ENCODE measurements at regions not wholly inside any gene's neighbourhood (a gene's known extent, or its start where the extent isn't known, plus 50 kb on each side); places are given as distances from the start of the nearest gene placed in this dataset.

DNA sequence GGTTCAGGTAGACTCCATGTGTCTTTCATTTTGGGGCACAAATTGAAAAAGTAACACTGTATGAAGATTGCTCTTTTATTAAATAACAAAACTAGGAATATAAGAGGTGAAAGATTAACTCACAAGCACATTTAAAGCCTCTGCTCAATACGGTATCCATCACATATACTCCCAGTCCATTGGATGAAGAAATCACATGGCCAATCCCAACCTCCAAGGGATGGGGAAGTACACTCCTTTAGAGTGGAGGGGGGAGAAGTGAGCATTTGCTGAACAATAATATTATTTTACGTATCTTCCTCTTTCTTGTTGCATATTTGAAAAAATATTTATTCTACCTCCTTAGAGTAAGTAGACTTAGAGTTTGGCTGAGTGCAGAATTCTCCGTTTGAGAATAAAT is 316.5 kb downstream of the LMX1A start:
- no peak for DNase-seq (ENCODE audit: low spot score in 2 of 2, unreplicated experiment in 2 of 2)
- H3K27me3 Mint-ChIP-seq (ENCODE audit: low read depth): no peaks in the 10 kb centered on the region
- H3K4me3 Mint-ChIP-seq: no peak overlapping the region
- H3K4me1 Mint-ChIP-seq: no peaks in the 10 kb centered on the region
- H3K36me3 Mint-ChIP-seq: no peaks in the 10 kb centered on the region
- TF ChIP-seq, protein P1, sequence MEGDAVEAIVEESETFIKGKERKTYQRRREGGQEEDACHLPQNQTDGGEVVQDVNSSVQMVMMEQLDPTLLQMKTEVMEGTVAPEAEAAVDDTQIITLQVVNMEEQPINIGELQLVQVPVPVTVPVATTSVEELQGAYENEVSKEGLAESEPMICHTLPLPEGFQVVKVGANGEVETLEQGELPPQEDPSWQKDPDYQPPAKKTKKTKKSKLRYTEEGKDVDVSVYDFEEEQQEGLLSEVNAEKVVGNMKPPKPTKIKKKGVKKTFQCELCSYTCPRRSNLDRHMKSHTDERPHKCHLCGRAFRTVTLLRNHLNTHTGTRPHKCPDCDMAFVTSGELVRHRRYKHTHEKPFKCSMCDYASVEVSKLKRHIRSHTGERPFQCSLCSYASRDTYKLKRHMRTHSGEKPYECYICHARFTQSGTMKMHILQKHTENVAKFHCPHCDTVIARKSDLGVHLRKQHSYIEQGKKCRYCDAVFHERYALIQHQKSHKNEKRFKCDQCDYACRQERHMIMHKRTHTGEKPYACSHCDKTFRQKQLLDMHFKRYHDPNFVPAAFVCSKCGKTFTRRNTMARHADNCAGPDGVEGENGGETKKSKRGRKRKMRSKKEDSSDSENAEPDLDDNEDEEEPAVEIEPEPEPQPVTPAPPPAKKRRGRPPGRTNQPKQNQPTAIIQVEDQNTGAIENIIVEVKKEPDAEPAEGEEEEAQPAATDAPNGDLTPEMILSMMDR (IDR thresholded peaks at IDR 0.05; ENCODE audit: unreplicated experiment): no peak
- H3K9me3 Mint-ChIP-seq: no peaks in the 10 kb centered on the region
- no peak overlapping the region for H3K27ac Mint-ChIP-seq

DNA sequence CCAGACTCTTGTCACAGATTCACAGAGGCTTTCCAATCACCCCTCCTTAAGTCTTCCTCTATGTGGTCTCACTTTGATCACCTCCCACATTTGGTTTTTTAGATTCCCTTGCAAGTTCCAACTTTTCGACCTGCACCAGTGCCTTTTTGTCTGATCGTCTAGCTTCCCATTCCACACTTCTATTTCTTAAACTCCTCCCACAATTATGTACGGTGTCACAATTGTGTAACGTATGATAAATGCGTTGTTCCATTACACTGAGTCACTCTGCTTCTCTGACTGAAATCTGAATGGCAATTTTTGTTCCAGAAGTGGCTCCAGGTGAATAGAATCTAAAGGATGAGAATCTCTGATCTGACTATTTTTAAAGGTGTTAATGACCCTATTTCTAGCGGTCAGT is 320.1 kb downstream of the LMX1A start:
- TF ChIP-seq, protein P1 (IDR thresholded peaks at IDR 0.05; ENCODE audit: unreplicated experiment): no peak
- H3K27me3 Mint-ChIP-seq (ENCODE audit: low read depth): no peaks in the 10 kb centered on the region
- H3K4me3 Mint-ChIP-seq: no peak overlapping the region
- peaks cover 3% of the 10 kb centered on the region for H3K4me1 Mint-ChIP-seq
- DNase-seq (ENCODE audit: low spot score in 2 of 2, unreplicated experiment in 2 of 2): no peak
- H3K27ac Mint-ChIP-seq: no peak overlapping the region
- no peaks in the 10 kb centered on the region for H3K36me3 Mint-ChIP-seq
- H3K9me3 Mint-ChIP-seq: no peaks in the 10 kb centered on the region

GRCh38 chr1:165034136-165034809 is 322.2 kb downstream of the LMX1A start:
- Mint-ChIP-seq H3K4me1 (peaks cover 3% of the 10 kb centered on the region), H3K9me3 (no peaks in the 10 kb centered on the region), H3K36me3 (no peaks in the 10 kb centered on the region), H3K27ac (peak overlapping the region; percentile 39), H3K27me3 (ENCODE audit: low read depth) (no peaks in the 10 kb centered on the region), H3K4me3 (no peak overlapping the region)
- DNase-seq (ENCODE audit: low spot score in 2 of 2, unreplicated experiment in 2 of 2): no peak
- TF ChIP-seq, protein P1 (IDR thresholded peaks at IDR 0.05; ENCODE audit: unreplicated experiment): no peak

DNA sequence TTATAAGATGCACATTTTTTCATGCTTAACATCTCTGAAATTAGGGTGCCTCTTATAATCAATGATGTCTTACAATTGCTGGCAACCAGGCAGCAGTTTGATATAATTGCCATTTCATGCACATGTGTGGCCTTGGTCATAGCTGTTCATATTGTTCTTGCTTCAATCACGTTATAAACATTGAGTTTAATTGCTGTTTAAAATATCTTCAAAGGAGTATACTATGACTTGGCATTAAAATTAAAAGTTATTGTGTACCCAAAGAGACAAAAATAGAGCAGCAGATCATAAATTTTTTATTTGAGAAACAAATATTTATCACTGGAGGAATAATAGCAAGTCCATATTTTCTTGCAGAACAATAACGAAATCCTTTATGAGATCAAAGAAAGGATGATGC is 325.5 kb downstream of the LMX1A start:
- Mint-ChIP-seq H3K27ac (no peak overlapping the region), H3K4me3 (no peak overlapping the region), H3K36me3 (no peaks in the 10 kb centered on the region), H3K4me1 (peaks cover 3% of the 10 kb centered on the region), H3K9me3 (peaks cover 4% of the 10 kb centered on the region), H3K27me3 (ENCODE audit: low read depth) (peaks cover 3% of the 10 kb centered on the region)
- TF ChIP-seq, protein P1 (IDR thresholded peaks at IDR 0.05; ENCODE audit: unreplicated experiment): no peak
- DNase-seq (ENCODE audit: low spot score in 2 of 2, unreplicated experiment in 2 of 2): no peak

DNA sequence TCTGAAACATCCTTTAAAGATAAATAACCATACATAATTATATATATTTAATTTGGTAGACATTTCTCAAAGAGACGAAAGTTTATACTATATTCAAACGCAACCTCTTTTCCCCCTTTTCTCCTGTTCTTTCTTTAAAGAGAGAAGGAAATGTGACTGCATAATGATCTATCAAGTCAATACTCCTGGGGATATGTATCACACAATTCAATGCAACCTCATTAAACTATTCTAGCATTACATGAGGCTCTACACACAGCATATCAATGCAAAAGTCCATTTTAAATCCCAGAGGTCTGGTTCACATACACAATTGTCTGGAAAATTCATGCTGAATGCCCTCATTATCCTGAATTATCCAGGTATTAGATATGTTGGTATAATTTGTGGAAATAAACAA is 330.7 kb downstream of the LMX1A start:
- TF ChIP-seq, protein P1 (IDR thresholded peaks at IDR 0.05; ENCODE audit: unreplicated experiment): no peak
- Mint-ChIP-seq H3K27ac (no peak overlapping the region), H3K9me3 (peaks cover 19% of the 10 kb centered on the region), H3K27me3 (ENCODE audit: low read depth) (peaks cover 8% of the 10 kb centered on the region), H3K4me1 (no peaks in the 10 kb centered on the region), H3K36me3 (no peaks in the 10 kb centered on the region), H3K4me3 (no peak overlapping the region)
- DNase-seq (ENCODE audit: low spot score in 2 of 2, unreplicated experiment in 2 of 2): no peak

DNA sequence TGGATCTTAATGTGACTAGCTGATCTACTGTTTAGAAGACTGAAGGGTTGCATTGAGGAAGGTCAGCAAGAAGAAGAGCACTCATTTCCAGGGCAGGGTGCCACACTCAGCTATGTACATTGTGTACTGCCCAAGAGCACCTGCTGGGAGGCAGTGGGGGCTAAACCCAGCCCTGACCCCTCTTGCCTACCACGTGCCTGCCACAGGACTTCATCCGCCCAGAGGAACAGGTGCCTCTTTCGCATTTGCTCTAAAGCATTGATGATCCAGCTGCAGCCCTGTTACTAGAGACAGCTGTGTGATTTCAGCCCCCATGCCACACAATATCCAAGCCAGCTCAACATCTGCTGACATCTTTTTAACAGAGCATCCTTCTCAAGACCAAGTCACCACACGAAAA is 341.8 kb downstream of the LMX1A start:
- Mint-ChIP-seq H3K4me3 (no peak overlapping the region), H3K9me3 (peaks cover 28% of the 10 kb centered on the region), H3K27ac (no peak overlapping the region), H3K27me3 (ENCODE audit: low read depth) (peaks cover 4% of the 10 kb centered on the region), H3K36me3 (peaks cover 2% of the 10 kb centered on the region), H3K4me1 (peaks cover 1% of the 10 kb centered on the region)
- TF ChIP-seq, protein P1 (IDR thresholded peaks at IDR 0.05; ENCODE audit: unreplicated experiment): no peak
- DNase-seq (ENCODE audit: low spot score in 2 of 2, unreplicated experiment in 2 of 2): no peak

Measured in mesothelial cell of epicardium (in vitro differentiated cells).